H9 (cell line): ENCODE measurements at regions not wholly inside any gene's neighbourhood (a gene's known extent, or its start where the extent isn't known, plus 50 kb on each side); places are given as distances from the start of the nearest gene placed in this dataset.

Source experiments
- DNase-seq: peaks from one replicate; pipeline ENCODE4 v3.0.0-alpha.2; 2017
- H2AFZ ChIP-seq: one replicate; pipeline ENCODE4 v1.6.1; 2013; ENCODE audit warnings: mild to moderate bottlenecking, low read length, control low read depth, moderate library complexity
- H2AK5ac ChIP-seq: 2 replicates; pipeline ENCODE4 v1.6.1; 2013; ENCODE audit warnings: low read length, control low read depth, mixed read lengths; ENCODE audit not compliant: insufficient read length
- H2BK120ac ChIP-seq: one replicate; pipeline ENCODE4 v1.6.1; 2013; ENCODE audit warnings: low read depth, mild to moderate bottlenecking, low read length, control low read depth, inconsistent platforms; ENCODE audit not compliant: poor library complexity, severe bottlenecking
- H2BK12ac ChIP-seq: 2 replicates; pipeline ENCODE4 v1.6.1; 2013; ENCODE audit warnings: low read length, control low read depth, mixed read lengths, low read depth; ENCODE audit not compliant: insufficient read length
- H2BK15ac ChIP-seq: 2 replicates; pipeline ENCODE4 v1.6.1; 2013; ENCODE audit warnings: low read depth, low read length, control low read depth
- H2BK20ac ChIP-seq: one replicate; pipeline ENCODE4 v1.6.1; 2013; ENCODE audit warnings: low read depth, mild to moderate bottlenecking, low read length, control low read depth, inconsistent platforms; ENCODE audit not compliant: poor library complexity, severe bottlenecking
- H2BK5ac ChIP-seq: 2 replicates; pipeline ENCODE4 v1.6.1; 2013; ENCODE audit warnings: low read length, control low read depth, mixed read lengths; ENCODE audit not compliant: insufficient read length
- H3K14ac ChIP-seq: 2 replicates; pipeline ENCODE4 v1.6.1; 2013; ENCODE audit warnings: low read length, control low read depth; ENCODE audit not compliant: insufficient read depth
- H3K18ac ChIP-seq: 2 replicates; pipeline ENCODE4 v1.6.1; 2013; ENCODE audit warnings: low read depth, mild to moderate bottlenecking, mixed read lengths, low read length, control low read depth; ENCODE audit not compliant: insufficient read length
- H3K23ac ChIP-seq: 2 replicates; pipeline ENCODE4 v1.6.1; 2013; ENCODE audit warnings: low read length, control low read depth, mixed read lengths, low read depth; ENCODE audit not compliant: insufficient read length
- H3K23me2 ChIP-seq: 2 replicates; pipeline ENCODE4 v1.6.1; 2013; ENCODE audit warnings: low read depth, mild to moderate bottlenecking, mixed read lengths, low read length, control low read depth; ENCODE audit not compliant: insufficient read length, poor library complexity, severe bottlenecking
- H3K27ac ChIP-seq: 2 replicates; pipeline ENCODE4 v1.5.1; 2013; ENCODE audit warnings: low read length, control low read depth, mixed read lengths, low read depth; ENCODE audit not compliant: insufficient read length
- H3K27me3 ChIP-seq: 2 replicates; pipeline ENCODE4 v1.6.1; 2013; ENCODE audit warnings: low read length, control low read depth, inconsistent platforms; ENCODE audit not compliant: insufficient read depth
- H3K4ac ChIP-seq: 2 replicates; pipeline ENCODE4 v1.6.1; 2013; ENCODE audit warnings: low read depth, mild to moderate bottlenecking, control low read depth, inconsistent platforms, low read length, moderate library complexity
- H3K4me1 ChIP-seq: 2 replicates; pipeline ENCODE4 v1.6.1; 2013; ENCODE audit warnings: low read length, control low read depth, inconsistent platforms; ENCODE audit not compliant: insufficient read depth
- H3K4me2 ChIP-seq: 2 replicates; pipeline ENCODE4 v1.6.1; 2013; ENCODE audit warnings: low read length, control low read depth, mixed read lengths; ENCODE audit not compliant: insufficient read length, insufficient read depth
- H3K56ac ChIP-seq: 2 replicates; pipeline ENCODE4 v1.6.1; 2013; ENCODE audit warnings: low read depth, mild to moderate bottlenecking, mixed read lengths, low read length, control low read depth; ENCODE audit not compliant: insufficient read length
- H3K79me1 ChIP-seq: 2 replicates; pipeline ENCODE4 v1.6.1; 2013; ENCODE audit warnings: low read depth, mild to moderate bottlenecking, moderate library complexity, low read length, control low read depth, inconsistent platforms; ENCODE audit not compliant: insufficient read depth, poor library complexity, severe bottlenecking
- H3K79me2 ChIP-seq: 2 replicates; pipeline ENCODE4 v1.6.1; 2013; ENCODE audit warnings: low read length, control low read depth, inconsistent platforms; ENCODE audit not compliant: insufficient read depth
- H3K9ac ChIP-seq: 2 replicates; pipeline ENCODE4 v1.6.1; 2013; ENCODE audit warnings: low read length, control low read depth, mixed read lengths; ENCODE audit not compliant: insufficient read length; ENCODE audit errors: extremely low read depth
- H3K9me3 ChIP-seq: one replicate; pipeline ENCODE4 v1.6.1; 2013; ENCODE audit warnings: low read depth, low read length, inconsistent platforms; ENCODE audit not compliant: control insufficient read depth
- H3T11ph ChIP-seq: one replicate; pipeline ENCODE4 v1.6.1; 2013; ENCODE audit warnings: mild to moderate bottlenecking, low read length, control low read depth, inconsistent platforms
- H4K20me1 ChIP-seq: one replicate; pipeline ENCODE4 v1.6.1; 2013; ENCODE audit not compliant: control insufficient read depth, insufficient read length, insufficient read depth
- H4K5ac ChIP-seq: 2 replicates; pipeline ENCODE4 v1.6.1; 2013; ENCODE audit warnings: low read depth, mild to moderate bottlenecking, mixed read lengths, low read length, control low read depth; ENCODE audit not compliant: insufficient read length
- H4K8ac ChIP-seq: replicated peaks from 2 replicates; pipeline ENCODE4 v1.6.1; 2013; ENCODE audit warnings: low read length, control low read depth, mixed read lengths, low read depth; ENCODE audit not compliant: insufficient read length
- H4K91ac ChIP-seq: 2 replicates; pipeline ENCODE4 v1.6.1; 2013; ENCODE audit warnings: low read depth, mild to moderate bottlenecking, moderate library complexity, mixed read lengths, low read length, control low read depth; ENCODE audit not compliant: insufficient read length
- H3K27ac Mint-ChIP-seq, 3 experiments: 2 replicates in 2 of 3; 3 replicates in 1 of 3; pipeline ENCODE4 v1.8.0; 2020 to 2021; ENCODE audit warnings: mixed read lengths in 3 of 3, mild to moderate bottlenecking in 1 of 3, moderate library complexity in 1 of 3
- H3K27me3 Mint-ChIP-seq: 2 replicates; pipeline ENCODE4 v1.8.0; 2021; ENCODE audit warnings: low read depth, mild to moderate bottlenecking, moderate library complexity, mixed read lengths
- H3K36me3 Mint-ChIP-seq, 3 experiments: 2 replicates in 2 of 3; 3 replicates in 1 of 3; pipeline ENCODE4 v1.8.0; 2020 to 2021; ENCODE audit warnings: low read depth in 3 of 3, mixed read lengths in 3 of 3; ENCODE audit not compliant: insufficient read depth in 1 of 3
- H3K4me1 Mint-ChIP-seq, 2 experiments: 2 replicates each; pipeline ENCODE4 v1.8.0; 2020; ENCODE audit warnings: mixed read lengths in 2 of 2
- H3K4me3 Mint-ChIP-seq, 2 experiments: 2 replicates in 1 of 2; 3 replicates in 1 of 2; pipeline ENCODE4 v1.8.0; 2020 to 2021; ENCODE audit warnings: mild to moderate bottlenecking in 2 of 2, mixed read lengths in 2 of 2, moderate library complexity in 1 of 2
- H3K9me3 Mint-ChIP-seq, 2 experiments: 2 replicates in 1 of 2; 3 replicates in 1 of 2; pipeline ENCODE4 v1.8.0; 2020; ENCODE audit warnings: mild to moderate bottlenecking in 2 of 2, mixed read lengths in 2 of 2, moderate library complexity in 1 of 2
- CTCF ChIP-seq: fragments of 200-600 bp; sonication (generic); conservative IDR thresholded peaks from 3 replicates; pipeline ENCODE4 v1.8.0; 2021; ENCODE audit warnings: antibody characterized with exemption, mild to moderate bottlenecking
- WGBS: extraction: QIAGEN DNeasy Blood & Tissue Kit; methylation state at CpG from one replicate; pipeline ENCODE4 v1.1.7; 2013; ENCODE audit warnings: missing lambda C conversion rate, low lambda C conversion rate, mixed read lengths; ENCODE audit not compliant: insufficient read length; ENCODE audit errors: extremely low coverage; 5-methylcytosine and 5-hydroxymethylcytosine counted together

DNA sequence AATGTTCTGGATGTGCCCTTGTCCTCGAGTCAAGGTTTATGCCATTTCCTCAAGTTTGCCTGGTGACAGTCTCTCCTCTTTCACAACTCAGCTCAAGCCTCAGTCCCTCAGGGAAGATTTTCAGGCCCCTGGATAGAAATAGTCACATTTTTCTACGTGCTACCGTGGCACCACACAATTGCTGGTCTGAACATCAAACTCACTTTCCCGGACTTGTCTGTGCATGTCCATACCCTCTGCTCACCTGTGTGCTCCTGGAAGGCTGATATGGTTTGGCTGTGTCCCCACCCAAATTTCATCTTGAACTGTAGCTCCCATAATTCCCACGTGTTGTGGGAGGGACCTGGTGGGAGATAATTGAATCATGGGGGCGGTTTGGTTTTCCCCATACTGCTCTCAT, 129.7 kb downstream of the HS3ST1 start:
- Histone ChIP-seq H3K56ac (no peak overlapping the region), H3K23ac (no peak overlapping the region), H3K79me2 (no peaks in the 10 kb centered on the region), H4K5ac (no peak overlapping the region), H4K20me1 (no peaks in the 10 kb centered on the region), H2BK12ac (no peak overlapping the region), H3K27me3 (no peaks in the 10 kb centered on the region), H4K8ac (no peak overlapping the region), H4K91ac (no peak overlapping the region), H3T11ph (no peak overlapping the region), H2BK5ac (no peak overlapping the region), H2BK20ac (no peak overlapping the region), H3K27ac (no peak overlapping the region), H3K23me2 (no peaks in the 10 kb centered on the region), H2BK15ac (no peak overlapping the region), H3K9ac (no peak overlapping the region), H3K18ac (no peak overlapping the region), H2AK5ac (no peak overlapping the region), H2AFZ (no peak overlapping the region), H3K4me2 (no peak overlapping the region), H3K9me3 (no peaks in the 10 kb centered on the region), H3K4me1 (no peaks in the 10 kb centered on the region; the same call in 1 of the 2 replicates), H3K4ac (no peak overlapping the region), H2BK120ac (no peak overlapping the region), H3K14ac (no peak overlapping the region), H3K79me1 (no peaks in the 10 kb centered on the region)
- Mint-ChIP-seq H3K9me3 (no peaks in the 10 kb centered on the region; a peak in 1 of 5 replicates), H3K27me3 (no peaks in the 10 kb centered on the region), H3K27ac (peak overlapping the region in 2 of 3 experiments; percentile 26 to 29; a peak in 2 of 7 replicates), H3K36me3 (no peaks in the 10 kb centered on the region), H3K4me1 (peaks cover 3 to 4% of the 10 kb centered on the region in 2 experiments; a peak in 2 of 4 replicates), H3K4me3 (no peak overlapping the region)
- no peak for TF ChIP-seq CTCF
- DNase-seq: no peak
- WGBS: no CpG with 5 or more reads among the region's 6 CpGs
